HepG2 (cell line): ENCODE measurements at regions not wholly inside any gene's neighbourhood (a gene's known extent, or its start where the extent isn't known, plus 50 kb on each side); places are given as distances from the start of the nearest gene placed in this dataset.
"Not testable (repeated sequence)": the region's sequence is repeated elsewhere in the genome, so short reads cannot be mapped to it uniquely, and the experiment has no call there.

Source experiments
- ATAC-seq: fragments of 200-7000 bp; cut with Tn5 transposase; 3 replicates; pipeline ENCODE4 v1.9.1; 2020; ENCODE audit warnings: mild to moderate bottlenecking, moderate library complexity
- BruUV-seq: library from RNA; stranded (reverse); fragments of 400-500 nt; replicated peaks from 2 replicates; lab custom pipeline; 2021; lab: Mats Ljungman, UMichigan
- CTCF ChIA-PET: fragments of 300-600 bp; formaldehyde crosslinking; extraction: SDS; loops from one replicate; lab custom pipeline; 2021; ENCODE audit warnings: low total read pairs, inconsistent platforms, low intra/inter-chr PET ratio; lab: Yijun Ruan, JAX
- POLR2A ChIA-PET: fragments of 350-600 bp; sonication (Branson Sonifier 250); formaldehyde crosslinking; loops from one replicate; lab custom pipeline; 2020; ENCODE audit warnings: antibody characterized with exemption, inconsistent platforms; lab: Yijun Ruan, JAX
- DNase-seq: peaks from one replicate; pipeline ENCODE4 v3.0.0-alpha.2; 2015; ENCODE audit warnings: low spot score
- FAIRE-seq: peaks from 3 replicates; lab custom pipeline; 2011; peaks lifted over from hg19 to GRCh38; lab: Jason Lieb, UNC
- H2AFZ ChIP-seq: one replicate; pipeline ENCODE4 v1.6.1; 2011; ENCODE audit warnings: low read length, inconsistent platforms
- H3K27ac ChIP-seq: fragments of 300-600 bp; 3 replicates; pipeline ENCODE4 v1.8.0; 2011; ENCODE audit warnings: mixed run types, mild to moderate bottlenecking, mixed read lengths, low read length, inconsistent platforms; ENCODE audit not compliant: insufficient read depth; ENCODE audit errors: extremely low read length
- H3K27me3 ChIP-seq, 2 experiments: fragments of 200-600 bp in 1 of 2; 2 replicates in 1 of 2; 3 replicates in 1 of 2; pipeline versions ENCODE4 v1.6.0 to v1.8.0; 2011; ENCODE audit warnings: low read length in 2 of 2, mild to moderate bottlenecking in 2 of 2, moderate library complexity in 2 of 2, inconsistent platforms in 1 of 2; ENCODE audit not compliant: insufficient read depth in 2 of 2, control insufficient read depth in 1 of 2
- H3K36me3 ChIP-seq, 2 experiments: fragments of 200-600 bp in 1 of 2; replicated peaks in 1 of 2; 2 replicates in 1 of 2; 3 replicates in 1 of 2; pipeline versions ENCODE4 v1.5.1 to v1.8.0; 2011; ENCODE audit warnings: low read length in 2 of 2, inconsistent platforms in 1 of 2; ENCODE audit not compliant: insufficient read depth in 2 of 2, control insufficient read depth in 1 of 2
- H3K4me1 ChIP-seq: 2 replicates; pipeline ENCODE4 v1.5.1; 2012; ENCODE audit warnings: low read length, inconsistent platforms; ENCODE audit not compliant: insufficient read depth
- H3K4me2 ChIP-seq: 2 replicates; pipeline ENCODE4 v1.6.0; 2011; ENCODE audit warnings: low read depth, low read length, inconsistent platforms
- H3K4me3 ChIP-seq, 3 experiments: fragments of 200-600 bp in 1 of 3; sonication (generic), shearing (Covaris generic) in 1 of 3; replicated peaks in 1 of 3; 2 replicates each; pipeline ENCODE4 v1.5.1; 2011 to 2016; ENCODE audit warnings: low read length in 3 of 3, inconsistent platforms in 2 of 3, low read depth in 2 of 3, mild to moderate bottlenecking in 2 of 3, control low read depth in 1 of 3, mixed read lengths in 1 of 3; ENCODE audit not compliant: insufficient read depth in 1 of 3
- H3K79me2 ChIP-seq: one replicate; pipeline ENCODE4 v1.6.1; 2011; ENCODE audit warnings: low read length, inconsistent platforms; ENCODE audit not compliant: insufficient read depth
- H3K9ac ChIP-seq: 2 replicates; pipeline ENCODE4 v1.6.0; 2011; ENCODE audit warnings: mild to moderate bottlenecking, low read depth, low read length, inconsistent platforms; ENCODE audit not compliant: insufficient read depth
- H3K9me3 ChIP-seq: 2 replicates; pipeline ENCODE4 v1.5.1; 2012; ENCODE audit warnings: mild to moderate bottlenecking, low read length
- H4K20me1 ChIP-seq: 2 replicates; pipeline ENCODE4 v1.6.0; 2011; ENCODE audit warnings: inconsistent platforms, mild to moderate bottlenecking, low read length, moderate library complexity; ENCODE audit not compliant: insufficient read depth
- HNF1B ChIP-seq: sonication (generic); formaldehyde crosslinking; IDR thresholded peaks from 2 replicates; pipeline ENCODE4 v1.5.1; 2020; ENCODE audit warnings: mild to moderate bottlenecking, moderate library complexity, missing genetic modification reagents
- SAFB2 ChIP-seq: sonication (generic); formaldehyde crosslinking; IDR thresholded peaks from 2 replicates; pipeline ENCODE4 v1.5.1; 2020; ENCODE audit warnings: missing genetic modification reagents, low read depth, mild to moderate bottlenecking, borderline replicate concordance
- SRSF1 ChIP-seq: fragments of 200-400 bp; formaldehyde crosslinking; optimal IDR thresholded peaks from 2 replicates; pipeline ENCODE3; 2017; ENCODE audit warnings: mild to moderate bottlenecking, low read depth, low read length, moderate library complexity
- ZNF142 ChIP-seq: sonication (generic); formaldehyde crosslinking; IDR thresholded peaks from 2 replicates; pipeline ENCODE4 v1.4.0; 2020; ENCODE audit warnings: missing genetic modification reagents
- WGBS: methylation state at CpG from one replicate; pipeline ENCODE4 v1.1.6; 2017; ENCODE audit warnings: low lambda C conversion rate; 5-methylcytosine and 5-hydroxymethylcytosine counted together
- in situ Hi-C: cut with HindIII; loops from 2 replicates; pipeline ENCODE4 v1.10.0; 2017; ENCODE audit warnings: low pct_unique_long_range_greater_than_20kb; ENCODE audit not compliant: extremely low pct_ligation_motif_present
- intact Hi-C: fragments of 100-400 bp; cut with micrococcal nuclease; formaldehyde crosslinking; loops from one replicate; pipeline ENCODE4 v1.10.0; 2022; ENCODE audit not compliant: unreplicated experiment
- TF ChIP-seq, protein P1 (sequence below): IDR thresholded peaks from 2 replicates; pipeline ENCODE4 v1.6.1; 2018; ENCODE audit warnings: missing genetic modification reagents

DNA sequence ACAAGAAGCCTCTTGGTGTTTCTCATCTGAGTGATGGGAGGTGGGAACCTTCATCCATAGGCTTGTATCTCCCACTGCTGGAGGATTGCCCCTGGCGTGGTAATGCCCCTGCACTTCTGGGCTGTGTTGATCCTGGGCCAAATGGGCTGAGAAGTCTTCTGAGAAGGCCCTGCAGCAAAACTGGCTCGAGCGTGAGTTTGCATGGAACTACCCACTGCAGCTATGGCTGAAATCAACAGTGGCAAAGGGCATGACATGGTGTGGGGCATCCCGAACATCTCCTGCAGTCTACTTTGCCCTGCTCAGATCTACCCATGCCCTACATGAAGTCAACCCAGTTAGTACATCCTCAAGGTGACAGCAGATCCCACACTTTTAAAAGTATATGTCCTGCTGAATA lies 130.6 kb downstream of the NRN1 start:
- DNase-seq (no peak), FAIRE-seq (no peak), ATAC-seq (no peak)
- Histone ChIP-seq H3K4me1 (no peaks in the 10 kb centered on the region), H2AFZ (no peak overlapping the region), H4K20me1 (no peaks in the 10 kb centered on the region), H3K27me3 (no peaks in the 10 kb centered on the region; a peak in 1 of 5 replicates), H3K9me3 (peaks cover 6% of the 10 kb centered on the region), H3K9ac (no peak overlapping the region), H3K4me2 (no peak overlapping the region), H3K79me2 (no peaks in the 10 kb centered on the region), H3K36me3 (no peaks in the 10 kb centered on the region), H3K27ac (no peak overlapping the region), H3K4me3 (no peak overlapping the region)
- CTCF ChIA-PET, result no interaction called here
- POLR2A ChIA-PET, result no interaction called here
- no peak for TF ChIP-seq SAFB2
- no peak for TF ChIP-seq ZNF142 (CRISPR knock-in tag)
- no peak for TF ChIP-seq SRSF1
- TF ChIP-seq, protein P1, sequence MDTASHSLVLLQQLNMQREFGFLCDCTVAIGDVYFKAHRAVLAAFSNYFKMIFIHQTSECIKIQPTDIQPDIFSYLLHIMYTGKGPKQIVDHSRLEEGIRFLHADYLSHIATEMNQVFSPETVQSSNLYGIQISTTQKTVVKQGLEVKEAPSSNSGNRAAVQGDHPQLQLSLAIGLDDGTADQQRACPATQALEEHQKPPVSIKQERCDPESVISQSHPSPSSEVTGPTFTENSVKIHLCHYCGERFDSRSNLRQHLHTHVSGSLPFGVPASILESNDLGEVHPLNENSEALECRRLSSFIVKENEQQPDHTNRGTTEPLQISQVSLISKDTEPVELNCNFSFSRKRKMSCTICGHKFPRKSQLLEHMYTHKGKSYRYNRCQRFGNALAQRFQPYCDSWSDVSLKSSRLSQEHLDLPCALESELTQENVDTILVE (CRISPR knock-in tag), result no peak
- TF ChIP-seq HNF1B (CRISPR knock-in tag), result no peak
- 0% methylated on average over 2 of the region's 4 CpGs for WGBS
- in situ Hi-C loops (no loop called here), intact Hi-C loops (no loop called here)
- no TSS peak for BruUV-seq

- CTCF ChIA-PET, BruUV-seq, H3K4me2 ChIP-seq, H3K4me3 ChIP-seq, H3K4me1 ChIP-seq, FAIRE-seq, H2AFZ ChIP-seq, H3K9ac ChIP-seq, ATAC-seq, H4K20me1 ChIP-seq, H3K27ac ChIP-seq, in situ Hi-C loops, H3K27me3 ChIP-seq, H3K36me3 ChIP-seq, intact Hi-C loops, H3K79me2 ChIP-seq, POLR2A ChIA-PET, DNase-seq: not testable (repeated sequence)
- H3K9me3 ChIP-seq, result peaks cover 18% of the 10 kb centered on the region
Measured at GRCh38 chr6:5873976-5874375, 132.7 kb downstream of the NRN1 start.
